ENCODE measurements at regions not wholly inside any gene's neighbourhood (a gene's known extent, or its start where the extent isn't known, plus 50 kb on each side); places are given as distances from the start of the nearest gene placed in this dataset.

GRCh38 chr10:31587691-31588090 is 268.7 kb downstream of the ZEB1 start:
- DNase-seq (ENCODE audit: low read depth in 4 of 4, low spot score in 3 of 4): no peak

- DNase-seq (ENCODE audit: low read depth in 4 of 4, low spot score in 3 of 4): no peak
Measured at GRCh38 chr10:31586723-31587638, 268.0 kb downstream of the ZEB1 start.

GRCh38 chr10:31584876-31585275 is 265.9 kb downstream of the ZEB1 start:
- DNase-seq (ENCODE audit: low read depth in 4 of 4, low spot score in 3 of 4): no peak

GRCh38 chr10:31584098-31584631 is 265.1 kb downstream of the ZEB1 start:
- no peak for DNase-seq (ENCODE audit: low read depth in 4 of 4, low spot score in 3 of 4)

- no peak for DNase-seq (ENCODE audit: low read depth in 4 of 4, low spot score in 3 of 4)
Measured at GRCh38 chr10:31583293-31583692, 264.3 kb downstream of the ZEB1 start.

GRCh38 chr10:31582365-31583052 is 263.5 kb downstream of the ZEB1 start:
- peak in 1 of 4 donors; percentile 36 for DNase-seq (ENCODE audit: low read depth in 4 of 4, low spot score in 3 of 4)

- no peak for DNase-seq (ENCODE audit: low read depth in 4 of 4, low spot score in 3 of 4)
Measured at GRCh38 chr10:31581741-31582323, 262.8 kb downstream of the ZEB1 start.

- DNase-seq (ENCODE audit: low read depth in 4 of 4, low spot score in 3 of 4): no peak
Measured at GRCh38 chr10:31580646-31581045, 261.6 kb downstream of the ZEB1 start.

Data from right renal pelvis (tissue), 4 donors.